Gastroesophageal sphincter (tissue), 3 donors: ENCODE measurements at regions not wholly inside any gene's neighbourhood (a gene's known extent, or its start where the extent isn't known, plus 50 kb on each side); places are given as distances from the start of the nearest gene placed in this dataset.

Experiments
- CTCF ChIP-seq, 4 experiments: fragments of 200-600 bp in 2 of 4; fragments of 450-650 bp in 2 of 4; sonication (generic) in 1 of 4; IDR thresholded peaks; one replicate each; pipeline ENCODE4 v1.5.1; 2017 to 2019; ENCODE audit warnings: antibody characterized with exemption in 4 of 4, mild to moderate bottlenecking in 2 of 4, moderate library complexity in 2 of 4
- POLR2A ChIP-seq, 2 donors: fragments of 450-650 bp; IDR thresholded peaks; one replicate each; pipeline ENCODE4 v1.6.1; 2017; ENCODE audit warnings: antibody characterized with exemption in 2 of 2, mild to moderate bottlenecking in 2 of 2, moderate library complexity in 1 of 2
- POLR2AphosphoS5 ChIP-seq: sonication (generic); formaldehyde crosslinking; IDR thresholded peaks from one replicate; pipeline ENCODE4 v1.6.1; 2017; ENCODE audit warnings: antibody characterized with exemption

DNA sequence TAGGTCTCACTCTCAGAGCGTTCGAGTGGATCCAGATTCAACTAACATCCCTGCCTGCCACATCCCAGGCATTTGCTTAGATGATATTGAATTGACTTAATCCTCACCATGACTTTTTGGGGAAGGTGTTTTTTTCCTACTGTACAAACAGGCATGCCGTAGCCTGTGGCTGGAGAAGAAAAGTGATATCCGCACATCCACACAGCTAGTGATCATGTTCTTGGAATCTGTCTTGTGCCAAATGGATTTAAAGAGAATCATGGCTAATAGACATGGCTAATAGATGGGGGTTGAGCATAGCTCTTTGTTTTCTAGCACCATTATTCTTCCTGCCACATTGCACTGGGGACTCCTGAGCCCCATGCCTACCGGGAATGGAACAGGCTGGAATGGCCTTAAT, 82.1 kb upstream of the THY1 start:
- TF ChIP-seq POLR2A (IDR thresholded peaks at IDR 0.05) = no peak
- no peak for TF ChIP-seq CTCF (IDR thresholded peaks at IDR 0.05)
- no peak for TF ChIP-seq POLR2AphosphoS5
